RPMI7951 (cell line): ENCODE measurements at regions not wholly inside any gene's neighbourhood (a gene's known extent, or its start where the extent isn't known, plus 50 kb on each side); places are given as distances from the start of the nearest gene placed in this dataset.
A peak's percentile ranks its signal among the peaks of the same experiment; 100 is the strongest.
"Not testable (repeated sequence)": the region's sequence is repeated elsewhere in the genome, so short reads cannot be mapped to it uniquely, and the experiment has no call there.

ENCODE experiments used
- DNase-seq: peaks from one replicate; pipeline ENCODE4 v3.0.0-alpha.2; 2012; ENCODE audit warnings: low read depth

DNA sequence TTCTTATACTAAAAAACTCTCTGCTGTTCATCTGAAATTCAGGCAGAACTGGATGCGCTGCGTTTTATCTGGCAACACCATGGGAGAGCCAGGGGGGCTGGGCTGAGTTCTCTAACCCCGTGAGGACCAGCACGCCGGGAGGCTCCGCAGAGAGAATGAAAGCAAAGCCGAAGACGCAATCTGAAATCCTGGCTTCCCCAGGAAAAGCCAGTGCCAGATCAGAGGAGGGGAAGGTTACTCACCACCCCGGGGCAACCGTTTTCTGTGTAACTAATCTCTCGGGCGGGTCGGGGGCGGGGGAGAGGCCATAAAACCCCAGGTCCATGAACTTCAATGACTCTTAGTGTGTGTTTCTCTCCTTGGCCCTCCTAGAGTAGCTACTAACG is 99.4 kb downstream of the SHANK2 start:
- peak; percentile 63 for DNase-seq

- not testable (repeated sequence) for DNase-seq
Measured at GRCh38 chr11:71152312-71153004, 99.9 kb downstream of the SHANK2 start.

- no peak for DNase-seq
Measured at GRCh38 chr11:71151561-71151960, 100.8 kb downstream of the SHANK2 start.

DNA sequence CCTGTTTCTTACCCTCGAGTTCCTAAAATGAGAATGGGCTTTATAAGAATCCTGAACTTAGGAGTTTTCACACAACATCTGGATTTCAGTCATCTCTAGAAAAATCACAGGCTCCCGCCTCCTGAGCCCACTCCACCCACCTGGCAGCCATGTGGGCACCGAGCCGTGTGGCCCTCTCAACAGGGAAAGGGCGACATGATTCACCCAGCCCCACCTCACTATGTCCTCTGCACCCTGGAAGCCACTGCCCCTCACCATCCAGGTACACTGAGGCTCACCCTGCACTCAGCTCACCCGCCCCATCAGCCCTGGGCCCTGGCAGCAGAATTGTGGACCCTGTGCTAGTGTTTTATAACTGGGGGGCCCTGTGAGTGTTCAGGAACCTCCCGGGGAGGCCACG is 101.5 kb downstream of the SHANK2 start:
- no peak for DNase-seq

GRCh38 chr11:71148716-71149115 is 103.7 kb downstream of the SHANK2 start:
- no peak for DNase-seq

DNA sequence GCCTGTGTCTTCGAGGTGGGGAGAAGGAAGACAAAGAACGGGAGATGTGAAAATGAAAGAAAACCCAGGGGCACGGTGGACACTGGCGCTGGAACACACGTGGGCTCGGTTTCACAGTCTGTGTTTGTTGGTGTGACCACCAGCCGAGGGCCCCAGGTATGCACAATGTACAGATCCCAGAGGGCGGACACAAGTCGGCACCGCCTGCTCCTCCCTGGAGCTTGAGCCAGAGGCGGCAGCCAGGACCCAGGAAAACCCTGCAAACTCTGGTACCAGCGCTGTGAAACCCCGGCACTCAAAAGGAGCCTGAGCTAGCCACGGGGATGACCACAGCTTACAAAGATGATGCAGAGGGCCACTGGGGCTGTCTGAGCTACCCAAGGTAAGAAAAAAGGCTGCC is 105.0 kb downstream of the SHANK2 start:
- DNase-seq, result no peak

- DNase-seq, result no peak
Measured at GRCh38 chr11:71146846-71147245, 105.5 kb downstream of the SHANK2 start.

- DNase-seq, result no peak
Measured at GRCh38 chr11:71145988-71146824, 106.2 kb downstream of the SHANK2 start.

- DNase-seq, result no peak
Measured at GRCh38 chr11:71145368-71145767, 107.0 kb downstream of the SHANK2 start.

- no peak for DNase-seq
Measured at GRCh38 chr11:71144736-71145135, 107.6 kb downstream of the SHANK2 start.

- no peak for DNase-seq
Measured at GRCh38 chr11:71144010-71144409, 108.4 kb downstream of the SHANK2 start.

DNA sequence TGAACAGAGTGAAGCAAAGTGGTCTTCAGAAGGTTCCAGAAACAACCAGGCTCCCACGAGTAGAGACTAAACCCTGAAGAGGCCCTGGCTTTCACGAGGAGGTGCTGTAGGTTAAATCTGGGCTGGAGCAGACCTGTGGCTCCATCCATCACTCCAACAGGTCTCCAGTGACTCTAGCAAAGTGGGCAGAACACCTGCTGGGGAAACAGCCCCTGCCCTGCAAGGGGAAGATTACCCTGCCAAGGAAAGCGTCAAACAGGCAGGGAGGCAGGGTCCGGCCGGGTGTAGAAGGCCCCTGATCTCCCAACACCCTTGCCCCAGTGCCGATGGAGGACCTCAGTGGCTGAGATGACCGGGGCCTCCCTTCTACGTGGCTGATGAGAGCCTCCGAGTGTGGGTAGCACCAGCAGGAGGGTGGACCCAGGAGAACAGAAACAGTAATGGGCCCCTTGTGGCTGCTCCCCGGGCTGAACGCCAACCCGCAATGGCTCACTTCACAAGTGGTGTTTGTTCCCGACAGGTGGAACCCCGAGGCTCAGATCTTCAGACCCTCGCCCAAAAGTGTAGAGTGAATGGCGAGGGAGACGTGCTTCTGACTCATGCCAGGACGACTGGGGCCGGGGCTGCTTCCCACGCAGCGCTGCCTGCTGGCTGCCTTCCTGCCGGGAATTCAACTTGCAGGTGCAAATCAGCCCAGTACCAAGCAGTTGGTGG is 112.0 kb downstream of the SHANK2 start:
- DNase-seq, result no peak

GRCh38 chr11:71139516-71140205 is 112.7 kb downstream of the SHANK2 start:
- DNase-seq, result no peak

GRCh38 chr11:71138737-71139425 is 113.5 kb downstream of the SHANK2 start:
- DNase-seq, result no peak

DNA sequence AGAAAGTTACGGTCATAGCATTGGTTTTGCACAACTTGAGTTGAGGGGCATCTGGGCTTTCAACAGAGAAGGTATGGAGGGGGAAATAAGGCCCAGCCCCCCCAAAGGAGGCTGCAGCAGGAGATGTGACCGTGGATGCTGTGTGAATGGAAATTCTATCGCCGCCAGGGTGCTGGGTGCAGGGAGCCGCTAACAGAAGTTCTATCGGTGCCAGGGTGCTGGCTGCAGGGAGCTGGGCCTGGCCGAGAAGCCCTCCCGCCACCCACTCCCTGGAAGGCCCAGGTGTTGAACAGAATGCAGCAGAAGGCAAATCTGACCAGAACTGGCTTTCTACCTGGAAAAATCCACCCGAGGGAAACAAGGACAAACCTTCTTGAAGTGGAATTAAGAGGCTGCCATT is 115.0 kb downstream of the SHANK2 start:
- no peak for DNase-seq

DNA sequence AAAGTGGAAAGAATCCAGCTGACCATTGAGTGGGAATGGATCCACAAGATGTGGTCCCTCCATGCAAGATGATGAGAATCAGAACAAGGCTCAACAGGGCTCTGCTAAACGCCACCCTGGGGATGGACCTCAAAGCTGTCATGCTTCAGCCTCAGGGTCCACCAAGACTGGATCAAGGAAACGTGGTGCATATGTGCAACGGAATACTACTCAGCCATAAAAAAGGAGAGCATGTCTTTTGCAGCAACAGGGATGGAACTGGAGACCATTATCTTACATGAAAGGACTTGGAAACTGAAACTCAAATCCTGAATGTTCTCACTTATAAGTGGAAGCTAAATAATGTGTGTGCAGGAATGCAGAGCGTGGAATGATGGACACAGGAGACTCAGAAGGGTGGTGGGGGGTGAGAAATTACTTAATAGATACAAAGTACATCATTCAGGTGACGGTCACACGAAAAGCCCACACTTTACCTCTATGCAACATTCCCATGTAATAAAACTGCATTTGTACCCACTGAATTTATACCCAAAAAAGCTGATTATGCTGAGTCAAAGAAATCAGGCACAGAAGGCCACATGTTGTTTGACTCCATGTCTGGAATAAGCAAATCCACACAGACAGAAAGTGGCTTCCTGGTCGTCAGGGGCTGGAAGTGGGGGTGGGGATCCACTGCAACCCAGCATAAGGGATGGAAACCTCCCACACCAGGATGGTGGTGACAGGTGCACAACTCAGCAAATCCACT is 116.1 kb downstream of the SHANK2 start:
- no peak for DNase-seq

- no peak for DNase-seq
Measured at GRCh38 chr11:71135112-71135511, 117.3 kb downstream of the SHANK2 start.

- no peak for DNase-seq
Measured at GRCh38 chr11:71133946-71134345, 118.4 kb downstream of the SHANK2 start.

DNA sequence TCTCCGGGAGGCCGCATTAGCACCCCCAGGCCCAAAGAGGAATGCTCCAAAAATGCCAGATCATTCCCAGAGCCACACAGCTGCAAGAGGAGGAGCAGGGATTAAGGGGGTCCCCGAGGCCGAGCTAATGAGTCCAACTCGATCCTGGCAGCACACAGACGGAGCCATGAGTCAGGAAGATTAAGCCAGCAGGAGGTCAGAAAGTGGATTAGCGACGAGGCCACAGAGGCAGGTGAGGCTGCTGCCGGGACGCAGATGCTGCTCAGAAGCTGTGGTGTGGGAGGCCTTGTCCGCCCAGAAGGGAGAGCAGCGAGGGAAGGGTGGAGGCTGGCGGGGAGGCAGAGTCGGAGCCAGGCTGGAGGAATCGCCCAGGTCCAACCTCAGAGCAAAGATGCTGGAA is 120.5 kb downstream of the SHANK2 start:
- no peak for DNase-seq

- peak; percentile 9 for DNase-seq
Measured at GRCh38 chr11:71130106-71130505, 122.3 kb downstream of the SHANK2 start.

GRCh38 chr11:71129624-71130023 is 122.8 kb downstream of the SHANK2 start:
- peak; percentile 85 for DNase-seq
